Neuronal stem cell (in vitro differentiated cells): ENCODE measurements at regions not wholly inside any gene's neighbourhood (a gene's known extent, or its start where the extent isn't known, plus 50 kb on each side); places are given as distances from the start of the nearest gene placed in this dataset.

Source experiments
- DNase-seq: peaks from one replicate; pipeline ENCODE4 v3.0.0-alpha.2; 2013; ENCODE audit warnings: low spot score
- H2AFZ ChIP-seq: one replicate; pipeline ENCODE4 v1.6.1; 2013; ENCODE audit warnings: mild to moderate bottlenecking, low read length, inconsistent platforms
- H2AK5ac ChIP-seq: 2 replicates; pipeline ENCODE4 v1.6.1; 2013; ENCODE audit warnings: low read depth, mild to moderate bottlenecking, inconsistent platforms, low read length, moderate library complexity, mixed read lengths
- H2BK120ac ChIP-seq: 2 replicates; pipeline ENCODE4 v1.6.1; 2013; ENCODE audit warnings: low read depth, mild to moderate bottlenecking, inconsistent platforms, low read length, moderate library complexity, mixed read lengths
- H2BK12ac ChIP-seq: one replicate; pipeline ENCODE4 v1.6.1; 2013; ENCODE audit warnings: low read length, inconsistent platforms
- H2BK15ac ChIP-seq: 2 replicates; pipeline ENCODE4 v1.6.1; 2013; ENCODE audit warnings: mild to moderate bottlenecking, low read length, inconsistent platforms, mixed read lengths
- H2BK5ac ChIP-seq: one replicate; pipeline ENCODE4 v1.6.1; 2013; ENCODE audit warnings: inconsistent platforms, mild to moderate bottlenecking, low read length, moderate library complexity
- H3K14ac ChIP-seq: one replicate; pipeline ENCODE4 v1.6.1; 2013; ENCODE audit warnings: low read length, inconsistent platforms
- H3K18ac ChIP-seq: 2 replicates; pipeline ENCODE4 v1.6.1; 2013; ENCODE audit warnings: low read length, inconsistent platforms
- H3K23ac ChIP-seq: 2 replicates; pipeline ENCODE4 v1.6.1; 2013; ENCODE audit warnings: low read depth, mild to moderate bottlenecking, mixed read lengths, low read length, inconsistent platforms; ENCODE audit not compliant: poor library complexity
- H3K27ac ChIP-seq: replicated peaks from 3 replicates; pipeline ENCODE4 v1.5.1; 2013; ENCODE audit warnings: low read length, inconsistent platforms
- H3K27me3 ChIP-seq, 3 experiments: 2 replicates each; pipeline ENCODE4 v1.6.1; 2013; ENCODE audit warnings: low read length in 3 of 3, mild to moderate bottlenecking in 2 of 3, inconsistent platforms in 1 of 3, low read depth in 1 of 3, mixed read lengths in 1 of 3, moderate library complexity in 1 of 3; ENCODE audit not compliant: control insufficient read depth in 3 of 3, insufficient read depth in 3 of 3
- H3K36me3 ChIP-seq, 2 donors: replicated peaks in 1 of 2; 2 replicates each; pipeline ENCODE4 v1.6.1; 2013; ENCODE audit warnings: low read length in 2 of 2; ENCODE audit not compliant: control insufficient read depth in 2 of 2, insufficient read depth in 2 of 2
- H3K4ac ChIP-seq: 2 replicates; pipeline ENCODE4 v1.6.1; 2013; ENCODE audit warnings: inconsistent platforms, mild to moderate bottlenecking, low read length, moderate library complexity
- H3K4me1 ChIP-seq, 2 donors: 1 replicate in 1 of 2; 2 replicates in 1 of 2; pipeline ENCODE4 v1.6.1; 2013; ENCODE audit warnings: low read length in 2 of 2, low read depth in 1 of 2; ENCODE audit not compliant: control insufficient read depth in 2 of 2, insufficient read depth in 1 of 2
- H3K4me2 ChIP-seq: one replicate; pipeline ENCODE4 v1.6.1; 2013; ENCODE audit warnings: mild to moderate bottlenecking, low read length, inconsistent platforms; ENCODE audit not compliant: insufficient read depth, poor library complexity, severe bottlenecking
- H3K4me3 ChIP-seq, 2 donors: 2 replicates each; pipeline ENCODE4 v1.5.1; 2013; ENCODE audit warnings: low read length in 2 of 2, mild to moderate bottlenecking in 2 of 2, inconsistent platforms in 1 of 2, moderate library complexity in 1 of 2
- H3K79me1 ChIP-seq: one replicate; pipeline ENCODE4 v1.6.1; 2013; ENCODE audit warnings: low read depth, mild to moderate bottlenecking, inconsistent platforms, low read length, moderate library complexity
- H3K9ac ChIP-seq: one replicate; pipeline ENCODE4 v1.6.1; 2013; ENCODE audit warnings: mild to moderate bottlenecking, low read depth, low read length, inconsistent platforms; ENCODE audit not compliant: poor library complexity
- H3K9me3 ChIP-seq, 2 donors: replicated peaks in 1 of 2; 2 replicates each; pipeline versions ENCODE3 to v1.6.1; 2013; ENCODE audit warnings: low read length in 2 of 2, mild to moderate bottlenecking in 2 of 2, inconsistent platforms in 1 of 2, low read depth in 1 of 2, mixed read lengths in 1 of 2, moderate library complexity in 1 of 2; ENCODE audit not compliant: control insufficient read depth in 2 of 2, insufficient read depth in 1 of 2
- H4K8ac ChIP-seq: one replicate; pipeline ENCODE4 v1.6.1; 2013; ENCODE audit warnings: low read depth, mild to moderate bottlenecking, inconsistent platforms, low read length, moderate library complexity
- H4K91ac ChIP-seq: one replicate; pipeline ENCODE4 v1.6.1; 2013; ENCODE audit warnings: low read length, low read depth, mild to moderate bottlenecking, inconsistent platforms; ENCODE audit not compliant: poor library complexity
- WGBS, 2 donors: extraction: QIAGEN DNeasy Blood & Tissue Kit; methylation state at CpG; one replicate each; pipeline ENCODE4 v1.1.7; 2013; ENCODE audit warnings: missing lambda C conversion rate in 2 of 2, mixed read lengths in 1 of 2; ENCODE audit not compliant: insufficient read length in 2 of 2, insufficient replicate concordance in 1 of 2; ENCODE audit errors: extremely low coverage in 2 of 2; 5-methylcytosine and 5-hydroxymethylcytosine counted together

DNA sequence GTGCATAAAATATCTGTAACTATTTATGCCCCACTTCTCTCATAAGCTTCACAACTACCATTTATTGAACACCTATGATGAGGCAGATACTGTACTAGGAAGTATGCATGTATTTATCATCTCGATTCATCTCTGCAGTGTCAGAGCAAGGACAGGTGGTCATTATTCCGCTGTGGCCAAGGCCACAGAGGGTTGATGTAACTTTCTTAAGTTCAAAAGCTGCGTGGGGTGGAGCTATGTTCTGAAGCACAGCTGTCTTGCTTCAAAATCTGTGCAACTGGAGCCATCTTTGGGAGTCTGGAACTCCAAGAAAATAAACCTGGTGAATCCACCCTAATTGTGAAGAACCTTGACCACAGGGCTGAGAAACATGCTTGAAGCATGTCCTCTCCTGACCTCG lies 60.2 kb upstream of the HMGXB4 start:
- no peak overlapping the region for H2BK120ac ChIP-seq
- peaks cover 0 to 2% of the 10 kb centered on the region in 2 donors for H3K4me1 ChIP-seq
- H3K18ac ChIP-seq, result no peak overlapping the region
- WGBS, 2 donors, result no CpG with 5 or more reads among the region's 4 CpGs
- H2AK5ac ChIP-seq, result no peak overlapping the region
- DNase-seq, result no peak
- no peak overlapping the region for H3K9ac ChIP-seq
- H3K4ac ChIP-seq, result no peak overlapping the region
- H4K91ac ChIP-seq, result no peak overlapping the region
- no peak overlapping the region for H3K4me2 ChIP-seq
- H3K23ac ChIP-seq, result no peak overlapping the region
- H2BK12ac ChIP-seq, result no peak overlapping the region
- no peak overlapping the region for H3K4me3 ChIP-seq
- H4K8ac ChIP-seq, result no peak overlapping the region
- H3K9me3 ChIP-seq, result no peaks in the 10 kb centered on the region
- H2AFZ ChIP-seq, result no peak overlapping the region
- H3K27ac ChIP-seq, result no peak overlapping the region
- H2BK15ac ChIP-seq, result no peak overlapping the region
- H3K14ac ChIP-seq, result no peak overlapping the region
- no peaks in the 10 kb centered on the region for H3K36me3 ChIP-seq
- H2BK5ac ChIP-seq, result no peak overlapping the region
- peaks cover 0 to 5% (median 4%) of the 10 kb centered on the region in 3 experiments for H3K27me3 ChIP-seq
- H3K79me1 ChIP-seq, result no peaks in the 10 kb centered on the region

DNA sequence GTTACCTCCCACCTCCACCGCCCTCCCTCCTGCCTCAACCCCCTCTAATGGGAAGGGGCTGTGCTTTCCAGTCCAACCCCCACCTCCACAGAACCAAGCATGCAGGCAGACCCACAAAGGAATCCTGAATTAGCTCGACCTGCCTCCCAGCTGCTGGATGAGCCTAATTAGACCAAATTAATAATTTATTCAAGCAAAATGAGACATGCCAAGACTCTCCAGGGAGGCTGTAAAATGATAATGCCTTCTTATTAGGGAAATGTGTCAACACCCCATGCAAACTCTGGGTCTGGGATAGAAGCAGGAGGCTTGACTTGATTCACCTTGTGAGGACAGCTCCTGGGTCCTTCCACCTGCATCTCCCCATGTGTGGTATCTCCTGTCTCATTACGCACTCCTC lies 59.4 kb upstream of the HMGXB4 start:
- no peak overlapping the region for H2BK120ac ChIP-seq
- H2BK15ac ChIP-seq, result no peak overlapping the region
- H3K23ac ChIP-seq, result no peak overlapping the region
- no peak overlapping the region for H2BK12ac ChIP-seq
- no peak overlapping the region for H3K4me3 ChIP-seq
- DNase-seq, result no peak
- no peak overlapping the region for H2AFZ ChIP-seq
- H2BK5ac ChIP-seq, result no peak overlapping the region
- H3K4me1 ChIP-seq, result peaks cover 0 to 2% of the 10 kb centered on the region in 2 donors
- no peak overlapping the region for H3K14ac ChIP-seq
- H4K8ac ChIP-seq, result no peak overlapping the region
- H3K27ac ChIP-seq, result no peak overlapping the region
- H2AK5ac ChIP-seq, result no peak overlapping the region
- H3K79me1 ChIP-seq, result no peaks in the 10 kb centered on the region
- no peaks in the 10 kb centered on the region for H3K36me3 ChIP-seq
- H3K18ac ChIP-seq, result no peak overlapping the region
- no CpG with 5 or more reads among the region's 3 CpGs for WGBS, 2 donors
- H4K91ac ChIP-seq, result no peak overlapping the region
- peaks cover 0 to 5% (median 4%) of the 10 kb centered on the region in 3 experiments for H3K27me3 ChIP-seq
- no peaks in the 10 kb centered on the region for H3K9me3 ChIP-seq
- no peak overlapping the region for H3K4ac ChIP-seq
- H3K4me2 ChIP-seq, result no peak overlapping the region
- H3K9ac ChIP-seq, result no peak overlapping the region

DNA sequence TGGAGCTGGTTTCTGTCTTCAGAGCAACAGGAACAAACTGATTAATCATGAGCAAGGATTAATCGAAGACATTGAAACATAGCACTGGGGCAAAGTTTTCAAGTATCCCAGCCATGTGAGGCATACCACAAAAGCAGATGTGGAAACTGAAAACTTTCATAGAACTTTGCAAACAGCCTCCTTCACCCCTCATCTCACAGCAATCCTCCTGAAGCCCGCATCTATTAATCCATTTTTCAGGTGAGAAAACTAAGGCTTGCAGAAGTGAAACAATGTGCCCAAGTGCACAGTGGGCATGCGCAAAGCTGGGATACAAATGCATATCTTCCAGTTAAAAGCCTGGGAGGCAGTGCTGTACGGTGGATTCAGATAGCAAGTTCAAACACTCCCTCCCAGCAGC lies 58.6 kb upstream of the HMGXB4 start:
- Histone ChIP-seq H4K91ac (no peak overlapping the region), H2AK5ac (no peak overlapping the region), H2BK15ac (no peak overlapping the region), H2BK120ac (no peak overlapping the region), H3K14ac (no peak overlapping the region), H3K27ac (no peak overlapping the region), H2AFZ (no peak overlapping the region), H2BK12ac (no peak overlapping the region), H3K27me3 (peaks cover 0 to 6% (median 4%) of the 10 kb centered on the region in 3 experiments), H3K4me1 (peaks cover 0 to 2% of the 10 kb centered on the region in 2 donors), H3K36me3 (no peaks in the 10 kb centered on the region), H3K18ac (no peak overlapping the region), H3K9me3 (no peaks in the 10 kb centered on the region), H2BK5ac (no peak overlapping the region), H3K9ac (no peak overlapping the region), H3K4ac (no peak overlapping the region), H4K8ac (no peak overlapping the region), H3K4me3 (no peak overlapping the region), H3K79me1 (no peaks in the 10 kb centered on the region), H3K23ac (no peak overlapping the region), H3K4me2 (no peak overlapping the region)
- no CpG with 5 or more reads among the region's 4 CpGs for WGBS, 2 donors
- DNase-seq, result no peak

DNA sequence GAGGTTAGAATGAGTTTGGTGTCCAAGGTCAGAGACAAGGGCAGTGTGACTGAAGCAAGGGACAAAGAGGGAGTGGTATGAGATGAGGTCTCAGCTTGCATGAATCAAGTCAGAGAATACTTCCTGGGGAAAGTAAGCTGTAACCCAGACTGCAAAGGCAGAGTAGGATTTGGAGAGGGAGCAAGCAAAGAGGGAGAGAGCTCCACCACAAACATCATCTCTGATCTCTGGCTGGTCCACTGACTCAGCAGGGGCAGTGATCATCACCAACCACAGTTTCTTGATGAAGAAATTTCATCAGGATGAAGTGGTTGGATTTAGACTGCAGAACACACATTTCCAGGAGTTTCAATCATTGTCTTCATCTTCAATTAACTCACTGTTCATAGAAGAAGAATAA lies 54.9 kb upstream of the HMGXB4 start:
- H3K4me2 ChIP-seq, result no peak overlapping the region

More for the DNA sequence above, 54.9 kb upstream of the HMGXB4 start:
- H2BK5ac ChIP-seq, result no peak overlapping the region
- no peak overlapping the region for H2BK120ac ChIP-seq
- no peak overlapping the region for H2AFZ ChIP-seq
- no peak overlapping the region for H3K4ac ChIP-seq
- H4K91ac ChIP-seq, result no peak overlapping the region
- H4K8ac ChIP-seq, result no peak overlapping the region
- H3K18ac ChIP-seq, result no peak overlapping the region
- no peak overlapping the region for H3K4me3 ChIP-seq
- peaks cover 0 to 9% (median 2%) of the 10 kb centered on the region in 3 experiments for H3K27me3 ChIP-seq
- no peak overlapping the region for H3K23ac ChIP-seq
- H3K27ac ChIP-seq, result no peak overlapping the region
- no peak overlapping the region for H2BK12ac ChIP-seq
- no peaks in the 10 kb centered on the region for H3K9me3 ChIP-seq
- H3K9ac ChIP-seq, result no peak overlapping the region
- DNase-seq, result no peak
- H2BK15ac ChIP-seq, result no peak overlapping the region
- H2AK5ac ChIP-seq, result no peak overlapping the region
- H3K36me3 ChIP-seq, result no peaks in the 10 kb centered on the region
- H3K14ac ChIP-seq, result no peak overlapping the region
- H3K79me1 ChIP-seq, result no peaks in the 10 kb centered on the region
- H3K4me1 ChIP-seq, result peaks cover 4 to 11% of the 10 kb centered on the region in 2 donors
